LNCAP (cell line): ENCODE measurements at regions not wholly inside any gene's neighbourhood (a gene's known extent, or its start where the extent isn't known, plus 50 kb on each side); places are given as distances from the start of the nearest gene placed in this dataset.

Source experiments
- CTCF ChIP-seq: fragments of 450-650 bp; IDR thresholded peaks from 2 replicates; pipeline ENCODE4 v1.5.1; 2017; ENCODE audit warnings: mild to moderate bottlenecking

- no peak for TF ChIP-seq CTCF
Measured at GRCh38 chr6:121794630-121795029, 359.2 kb downstream of the GJA1 start.

GRCh38 chr6:121799574-121799973, 364.1 kb downstream of the GJA1 start:
- no peak for TF ChIP-seq CTCF

- TF ChIP-seq CTCF, result no peak
Measured at GRCh38 chr6:121800047-121800446, 364.6 kb downstream of the GJA1 start.

GRCh38 chr6:121806116-121806515, 370.7 kb downstream of the GJA1 start:
- TF ChIP-seq CTCF, result no peak

- TF ChIP-seq CTCF, result no peak
Measured at GRCh38 chr6:121809211-121809610, 373.8 kb downstream of the GJA1 start.

- no peak for TF ChIP-seq CTCF
Measured at GRCh38 chr6:121810158-121811032, 374.9 kb downstream of the GJA1 start.

GRCh38 chr6:121811106-121811505, 375.7 kb downstream of the GJA1 start:
- no peak for TF ChIP-seq CTCF
